Upper lobe of left lung (tissue), 4 donors: ENCODE measurements at regions not wholly inside any gene's neighbourhood (a gene's known extent, or its start where the extent isn't known, plus 50 kb on each side); places are given as distances from the start of the nearest gene placed in this dataset.

ENCODE experiments used
- POLR2A ChIP-seq, 4 donors: fragments of 450-650 bp; IDR thresholded peaks; one replicate each; pipeline ENCODE4 v1.5.1; 2016 to 2017; ENCODE audit warnings: antibody characterized with exemption in 4 of 4, mild to moderate bottlenecking in 2 of 4
- POLR2AphosphoS5 ChIP-seq, 2 donors: sonication (generic); formaldehyde crosslinking; IDR thresholded peaks; one replicate each; pipeline ENCODE4 v1.5.1; 2017; ENCODE audit warnings: antibody characterized with exemption in 2 of 2
- TF ChIP-seq, protein P1 (sequence below), 6 experiments: fragments of 450-650 bp in 4 of 6; fragments of 200-600 bp in 2 of 6; sonication (generic) in 2 of 6; IDR thresholded peaks; one replicate each; pipeline ENCODE4 v1.5.1; 2016 to 2019; ENCODE audit warnings: antibody characterized with exemption in 6 of 6

DNA sequence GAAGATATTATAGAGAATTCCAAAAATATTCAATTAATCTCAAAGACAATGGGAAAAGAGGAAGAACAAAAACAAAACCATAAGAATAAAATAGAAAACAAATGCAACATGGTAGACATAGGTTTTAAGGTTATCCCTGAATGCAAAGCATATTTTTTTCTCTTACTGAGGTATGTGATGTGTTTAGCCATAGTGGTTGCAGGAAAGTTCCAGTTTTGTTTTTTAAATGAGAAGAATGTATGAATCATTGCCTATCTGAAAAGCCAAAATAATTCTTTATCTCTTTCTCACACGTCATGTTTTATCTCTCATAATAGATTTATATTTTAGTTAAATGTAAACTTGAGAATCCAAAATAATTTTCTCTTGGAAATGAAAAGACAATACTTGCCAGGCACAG, 2591.7 kb upstream of the PCDH20 start:
- TF ChIP-seq, protein P1, sequence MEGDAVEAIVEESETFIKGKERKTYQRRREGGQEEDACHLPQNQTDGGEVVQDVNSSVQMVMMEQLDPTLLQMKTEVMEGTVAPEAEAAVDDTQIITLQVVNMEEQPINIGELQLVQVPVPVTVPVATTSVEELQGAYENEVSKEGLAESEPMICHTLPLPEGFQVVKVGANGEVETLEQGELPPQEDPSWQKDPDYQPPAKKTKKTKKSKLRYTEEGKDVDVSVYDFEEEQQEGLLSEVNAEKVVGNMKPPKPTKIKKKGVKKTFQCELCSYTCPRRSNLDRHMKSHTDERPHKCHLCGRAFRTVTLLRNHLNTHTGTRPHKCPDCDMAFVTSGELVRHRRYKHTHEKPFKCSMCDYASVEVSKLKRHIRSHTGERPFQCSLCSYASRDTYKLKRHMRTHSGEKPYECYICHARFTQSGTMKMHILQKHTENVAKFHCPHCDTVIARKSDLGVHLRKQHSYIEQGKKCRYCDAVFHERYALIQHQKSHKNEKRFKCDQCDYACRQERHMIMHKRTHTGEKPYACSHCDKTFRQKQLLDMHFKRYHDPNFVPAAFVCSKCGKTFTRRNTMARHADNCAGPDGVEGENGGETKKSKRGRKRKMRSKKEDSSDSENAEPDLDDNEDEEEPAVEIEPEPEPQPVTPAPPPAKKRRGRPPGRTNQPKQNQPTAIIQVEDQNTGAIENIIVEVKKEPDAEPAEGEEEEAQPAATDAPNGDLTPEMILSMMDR (IDR thresholded peaks at IDR 0.05) = no peak
- TF ChIP-seq POLR2AphosphoS5 (IDR thresholded peaks at IDR 0.05) = no peak
- no peak for TF ChIP-seq POLR2A (IDR thresholded peaks at IDR 0.05)
